NB4 (cell line): ENCODE measurements at regions not wholly inside any gene's neighbourhood (a gene's known extent, or its start where the extent isn't known, plus 50 kb on each side); places are given as distances from the start of the nearest gene placed in this dataset.
"Not testable (repeated sequence)": the region's sequence is repeated elsewhere in the genome, so short reads cannot be mapped to it uniquely, and the experiment has no call there.

Experiments used
- POLR2A ChIP-seq: IDR thresholded peaks from 2 replicates; pipeline ENCODE4 v1.6.1; 2011; ENCODE audit warnings: mild to moderate bottlenecking; ENCODE audit not compliant: insufficient read length; ENCODE audit errors: extremely low read depth
- TF ChIP-seq, protein P1 (sequence below): IDR thresholded peaks from one replicate; pipeline ENCODE4 v1.5.1; 2012; ENCODE audit warnings: low read depth, low read length
- TF ChIP-seq, protein P2 (sequence below): IDR thresholded peaks from 2 replicates; pipeline ENCODE4 v1.6.1; 2011; ENCODE audit warnings: low read depth, low read length

DNA sequence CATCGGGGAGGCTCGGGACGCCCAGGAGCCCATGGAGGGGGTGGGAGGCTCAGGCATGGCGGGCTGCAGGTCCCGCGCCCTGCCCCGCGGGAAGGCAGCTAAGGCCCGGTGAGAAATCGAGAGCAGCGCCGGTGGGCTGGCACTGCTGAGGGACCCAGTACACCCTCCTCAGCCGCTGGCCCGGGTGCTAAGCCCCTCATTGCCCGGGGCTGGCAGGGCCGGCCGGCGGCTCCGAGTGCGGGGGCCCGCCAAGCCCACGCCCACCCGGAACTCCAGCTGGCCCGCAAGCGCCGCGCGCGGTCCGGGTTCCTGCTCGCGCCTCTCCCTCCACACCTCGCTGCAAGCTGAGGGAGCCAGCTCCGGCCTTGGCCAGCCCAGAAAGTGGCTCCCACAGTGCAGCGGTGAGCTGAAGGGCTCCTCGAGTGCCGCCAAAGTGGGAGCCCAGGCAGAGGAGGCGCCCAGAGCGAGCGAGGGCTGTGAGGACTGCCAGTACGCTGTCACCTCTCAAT is 195.0 kb upstream of the PIK3R1 start:
- TF ChIP-seq, protein P1, sequence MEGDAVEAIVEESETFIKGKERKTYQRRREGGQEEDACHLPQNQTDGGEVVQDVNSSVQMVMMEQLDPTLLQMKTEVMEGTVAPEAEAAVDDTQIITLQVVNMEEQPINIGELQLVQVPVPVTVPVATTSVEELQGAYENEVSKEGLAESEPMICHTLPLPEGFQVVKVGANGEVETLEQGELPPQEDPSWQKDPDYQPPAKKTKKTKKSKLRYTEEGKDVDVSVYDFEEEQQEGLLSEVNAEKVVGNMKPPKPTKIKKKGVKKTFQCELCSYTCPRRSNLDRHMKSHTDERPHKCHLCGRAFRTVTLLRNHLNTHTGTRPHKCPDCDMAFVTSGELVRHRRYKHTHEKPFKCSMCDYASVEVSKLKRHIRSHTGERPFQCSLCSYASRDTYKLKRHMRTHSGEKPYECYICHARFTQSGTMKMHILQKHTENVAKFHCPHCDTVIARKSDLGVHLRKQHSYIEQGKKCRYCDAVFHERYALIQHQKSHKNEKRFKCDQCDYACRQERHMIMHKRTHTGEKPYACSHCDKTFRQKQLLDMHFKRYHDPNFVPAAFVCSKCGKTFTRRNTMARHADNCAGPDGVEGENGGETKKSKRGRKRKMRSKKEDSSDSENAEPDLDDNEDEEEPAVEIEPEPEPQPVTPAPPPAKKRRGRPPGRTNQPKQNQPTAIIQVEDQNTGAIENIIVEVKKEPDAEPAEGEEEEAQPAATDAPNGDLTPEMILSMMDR, result not testable (repeated sequence)
- TF ChIP-seq POLR2A, result not testable (repeated sequence)
- TF ChIP-seq, protein P2, sequence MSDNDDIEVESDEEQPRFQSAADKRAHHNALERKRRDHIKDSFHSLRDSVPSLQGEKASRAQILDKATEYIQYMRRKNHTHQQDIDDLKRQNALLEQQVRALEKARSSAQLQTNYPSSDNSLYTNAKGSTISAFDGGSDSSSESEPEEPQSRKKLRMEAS, result not testable (repeated sequence)
